ENCODE measurements at regions not wholly inside any gene's neighbourhood (a gene's known extent, or its start where the extent isn't known, plus 50 kb on each side); places are given as distances from the start of the nearest gene placed in this dataset.
"Not testable (repeated sequence)": the region's sequence is repeated elsewhere in the genome, so short reads cannot be mapped to it uniquely, and the experiment has no call there.

GRCh38 chr6:92510137-92510536, 909.2 kb downstream of the EPHA7 start:
- no peak for DNase-seq (ENCODE audit: low spot score)

GRCh38 chr6:92507552-92507951, 911.8 kb downstream of the EPHA7 start:
- no peak for DNase-seq (ENCODE audit: low spot score)

GRCh38 chr6:92504509-92504908, 914.9 kb downstream of the EPHA7 start:
- DNase-seq (ENCODE audit: low spot score), result no peak

- no peak for DNase-seq (ENCODE audit: low spot score)
Measured at GRCh38 chr6:92497281-92497680, 922.1 kb downstream of the EPHA7 start.

- DNase-seq (ENCODE audit: low spot score), result no peak
Measured at GRCh38 chr6:92496527-92496926, 922.8 kb downstream of the EPHA7 start.

GRCh38 chr6:92495242-92495641, 924.1 kb downstream of the EPHA7 start:
- no peak for DNase-seq (ENCODE audit: low spot score)

GRCh38 chr6:92485487-92485886, 933.9 kb downstream of the EPHA7 start:
- DNase-seq (ENCODE audit: low spot score), result no peak

- DNase-seq (ENCODE audit: low spot score), result no peak
Measured at GRCh38 chr6:92479831-92480230, 939.5 kb downstream of the EPHA7 start.

- no peak for DNase-seq (ENCODE audit: low spot score)
Measured at GRCh38 chr6:92473056-92473455, 946.3 kb downstream of the EPHA7 start.

GRCh38 chr6:92469186-92469828, 950.1 kb downstream of the EPHA7 start:
- DNase-seq (ENCODE audit: low spot score), result no peak

- DNase-seq (ENCODE audit: low spot score), result no peak
Measured at GRCh38 chr6:92468066-92468465, 951.3 kb downstream of the EPHA7 start.

- DNase-seq (ENCODE audit: low spot score), result no peak
Measured at GRCh38 chr6:92460133-92460532, 959.2 kb downstream of the EPHA7 start.

GRCh38 chr6:92459606-92460005, 959.8 kb downstream of the EPHA7 start:
- DNase-seq (ENCODE audit: low spot score), result no peak

GRCh38 chr6:92446052-92446451, 973.3 kb downstream of the EPHA7 start:
- DNase-seq (ENCODE audit: low spot score), result no peak

GRCh38 chr6:92433911-92434310, 985.4 kb downstream of the EPHA7 start:
- DNase-seq (ENCODE audit: low spot score), result no peak

- DNase-seq (ENCODE audit: low spot score), result no peak
Measured at GRCh38 chr6:92431502-92431901, 987.9 kb downstream of the EPHA7 start.

GRCh38 chr6:92428448-92428847, 990.9 kb downstream of the EPHA7 start:
- no peak for DNase-seq (ENCODE audit: low spot score)

GRCh38 chr6:92427453-92427852, 991.9 kb downstream of the EPHA7 start:
- DNase-seq (ENCODE audit: low spot score), result no peak

GRCh38 chr6:92415656-92416055, 1003.7 kb downstream of the EPHA7 start:
- DNase-seq (ENCODE audit: low spot score), result no peak

GRCh38 chr6:92408350-92408749, 1011.0 kb downstream of the EPHA7 start:
- no peak for DNase-seq (ENCODE audit: low spot score)

- DNase-seq (ENCODE audit: low spot score), result no peak
Measured at GRCh38 chr6:92404281-92404680, 1015.1 kb downstream of the EPHA7 start.

GRCh38 chr6:92399911-92400310, 1019.4 kb downstream of the EPHA7 start:
- DNase-seq (ENCODE audit: low spot score), result no peak

GRCh38 chr6:92388706-92389105, 1030.7 kb downstream of the EPHA7 start:
- not testable (repeated sequence) for DNase-seq (ENCODE audit: low spot score)

GRCh38 chr6:92380803-92381601, 1038.4 kb downstream of the EPHA7 start:
- no peak for DNase-seq (ENCODE audit: low spot score)

All from CD4-positive, alpha-beta T cell treated with Interleukin-2 at 100 ng/mL for 4 hours (primary cell).